Activated CD4-positive, CD25-positive, alpha-beta regulatory T cell treated with anti-CD3 and anti-CD28 coated beads, Interleukin-2, amount 50 U/mL, for 16 hours (primary cell): ENCODE measurements at regions not wholly inside any gene's neighbourhood (a gene's known extent, or its start where the extent isn't known, plus 50 kb on each side); places are given as distances from the start of the nearest gene placed in this dataset.

Experiments used
- DNase-seq: peaks from one replicate; pipeline ENCODE4 v3.0.0-alpha.2; 2020; ENCODE audit warnings: low read depth, low spot score

DNA sequence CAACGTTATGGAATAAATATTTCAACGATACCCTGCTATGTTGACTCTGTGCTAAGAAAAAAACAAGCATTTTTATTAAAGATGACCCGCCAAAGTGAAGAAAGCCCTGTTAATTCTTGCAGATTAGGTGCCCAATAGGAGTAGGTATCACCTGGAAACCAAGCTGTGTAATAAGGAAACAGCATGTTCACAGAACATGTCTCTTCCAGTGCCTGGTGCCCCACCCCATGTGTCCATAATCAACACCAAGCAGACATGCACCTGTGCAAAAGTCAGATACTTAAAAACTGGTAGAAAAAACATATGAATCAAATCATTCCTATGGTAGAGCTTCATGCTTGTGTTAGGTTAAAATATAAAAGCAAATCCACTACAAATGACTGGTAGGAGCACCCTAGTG is 327.1 kb downstream of the SHANK2 start:
- DNase-seq, result no peak

DNA sequence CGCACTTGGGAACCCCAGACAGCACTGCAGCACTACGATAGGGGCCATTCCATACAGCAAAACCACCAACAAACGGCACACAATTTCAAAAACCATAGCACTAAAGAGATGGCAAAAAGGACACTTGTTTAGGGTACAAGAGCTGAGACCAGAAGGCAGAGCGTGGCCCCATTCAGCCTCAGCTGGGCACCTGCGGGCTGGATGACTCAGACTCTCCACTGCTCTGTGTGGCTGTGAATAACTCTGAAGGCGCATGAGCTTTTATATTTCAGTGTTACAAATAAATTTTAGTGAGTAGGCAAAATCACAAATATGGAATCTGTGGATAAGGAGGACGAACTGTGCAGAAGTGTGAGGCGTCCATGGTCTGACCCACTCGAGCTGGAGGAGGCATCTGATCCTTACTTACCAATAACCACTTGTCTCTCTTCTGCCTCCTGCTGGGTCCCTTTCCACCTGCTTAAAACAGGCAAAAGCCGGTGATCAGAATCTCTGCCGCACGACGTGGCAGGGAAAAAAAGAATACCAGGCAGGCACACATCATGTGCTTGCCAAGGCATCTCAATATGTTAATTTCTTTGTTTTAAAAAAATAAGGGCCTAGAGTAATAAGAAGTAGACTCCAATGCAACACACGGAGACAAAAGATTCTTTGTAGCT is 325.7 kb downstream of the SHANK2 start:
- no peak for DNase-seq

DNA sequence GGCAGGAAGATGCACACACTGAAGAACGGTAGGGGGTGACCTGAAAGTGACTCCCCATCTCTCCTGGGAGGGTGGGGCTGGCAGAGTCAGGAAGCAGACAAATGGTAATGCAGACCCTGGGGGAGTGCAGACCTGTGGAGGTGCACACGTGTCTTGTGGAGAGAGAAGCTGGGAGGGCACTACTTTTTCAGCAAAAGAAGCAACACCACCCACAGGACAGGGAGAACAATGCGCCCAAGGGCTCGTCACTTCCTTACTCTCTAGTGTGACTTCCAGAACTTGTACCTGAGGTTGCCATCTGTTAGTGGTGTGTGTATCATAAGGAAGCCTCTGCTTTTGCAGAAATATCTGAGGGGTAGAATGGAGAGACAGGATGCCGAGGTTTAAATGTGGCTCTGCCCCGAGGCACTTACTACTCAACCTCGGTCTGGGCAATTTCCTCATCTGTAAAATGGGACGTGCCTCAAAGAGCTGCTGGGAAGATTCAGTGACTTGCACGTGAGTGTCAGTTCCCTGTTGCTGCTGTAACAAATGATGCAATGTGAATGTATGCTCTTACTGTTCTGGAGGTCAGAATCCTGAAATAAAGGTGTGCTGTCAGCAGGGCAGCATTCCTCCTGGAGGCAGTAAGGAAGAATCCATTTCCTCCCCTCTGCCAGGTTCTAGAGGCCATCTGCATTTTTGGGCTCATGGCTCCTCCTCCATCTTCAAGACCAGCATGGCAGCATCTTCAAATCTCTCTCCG is 323.4 kb downstream of the SHANK2 start:
- no peak for DNase-seq

DNA sequence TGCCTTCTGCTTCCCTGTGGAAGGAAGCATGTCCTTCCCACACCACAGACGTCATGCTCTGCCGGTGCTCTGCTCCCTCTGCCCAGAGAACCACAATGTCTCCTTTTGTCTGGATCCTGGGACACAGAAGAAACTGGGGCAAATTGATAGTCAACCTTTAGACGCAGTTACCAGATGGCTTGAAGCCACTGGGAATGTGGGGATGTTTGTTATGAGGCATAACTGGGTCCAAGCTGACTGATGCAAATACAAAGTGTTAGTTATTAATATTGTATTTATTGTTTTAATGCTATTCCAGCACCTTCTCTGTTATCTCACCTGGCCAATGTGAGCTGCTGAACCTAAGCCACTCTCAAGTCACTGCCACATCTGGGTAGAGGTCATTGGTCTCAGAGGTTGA is 322.2 kb downstream of the SHANK2 start:
- no peak for DNase-seq

DNA sequence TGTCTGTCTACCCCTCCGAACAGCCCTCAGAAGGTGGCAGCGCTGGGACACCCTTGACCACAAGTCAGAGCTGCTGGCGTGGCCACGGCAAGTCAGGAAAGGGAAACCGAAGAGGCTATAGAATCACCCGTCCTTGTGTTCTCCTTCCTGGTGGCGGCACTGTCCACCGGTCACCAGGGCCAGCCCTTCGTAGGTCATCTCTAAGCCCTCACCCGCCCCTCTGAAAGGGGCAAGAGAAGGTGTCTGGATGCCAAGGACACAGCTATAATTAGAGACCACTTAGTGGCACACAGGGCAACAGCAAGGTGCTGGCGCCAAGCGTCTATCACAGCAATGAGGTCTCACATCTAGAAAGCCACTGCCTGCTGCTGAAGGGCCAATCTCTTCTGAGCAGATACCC is 320.9 kb downstream of the SHANK2 start:
- DNase-seq, result no peak

DNA sequence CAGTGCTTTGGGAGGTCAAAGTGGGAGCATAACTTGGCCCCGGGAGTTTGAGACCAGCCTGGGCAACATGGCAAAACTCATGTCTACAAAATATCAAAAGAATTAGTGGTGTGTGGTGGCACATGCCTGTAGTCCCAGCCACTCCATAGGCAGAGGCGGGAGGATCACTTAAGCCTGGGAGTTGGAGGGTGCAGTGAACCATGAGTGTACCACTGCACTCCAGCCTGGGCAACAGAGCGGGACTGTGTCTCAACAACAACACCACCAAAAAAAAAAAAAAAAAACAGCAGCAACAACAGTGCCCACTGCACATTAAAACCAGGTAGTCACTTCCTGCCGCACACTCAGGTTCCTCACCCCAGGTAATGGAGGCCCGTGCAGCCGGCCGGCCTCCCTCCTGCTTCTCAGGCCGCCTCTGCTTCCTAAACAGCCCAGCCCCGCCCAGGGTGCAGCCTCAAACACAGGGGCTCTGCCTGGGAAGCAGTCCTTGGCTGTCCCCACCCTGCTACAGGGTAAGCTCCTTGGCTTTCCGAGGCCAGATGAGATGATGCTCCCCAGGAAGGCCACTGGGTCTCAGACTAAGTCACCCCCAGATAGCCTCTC is 318.3 kb downstream of the SHANK2 start:
- no peak for DNase-seq

DNA sequence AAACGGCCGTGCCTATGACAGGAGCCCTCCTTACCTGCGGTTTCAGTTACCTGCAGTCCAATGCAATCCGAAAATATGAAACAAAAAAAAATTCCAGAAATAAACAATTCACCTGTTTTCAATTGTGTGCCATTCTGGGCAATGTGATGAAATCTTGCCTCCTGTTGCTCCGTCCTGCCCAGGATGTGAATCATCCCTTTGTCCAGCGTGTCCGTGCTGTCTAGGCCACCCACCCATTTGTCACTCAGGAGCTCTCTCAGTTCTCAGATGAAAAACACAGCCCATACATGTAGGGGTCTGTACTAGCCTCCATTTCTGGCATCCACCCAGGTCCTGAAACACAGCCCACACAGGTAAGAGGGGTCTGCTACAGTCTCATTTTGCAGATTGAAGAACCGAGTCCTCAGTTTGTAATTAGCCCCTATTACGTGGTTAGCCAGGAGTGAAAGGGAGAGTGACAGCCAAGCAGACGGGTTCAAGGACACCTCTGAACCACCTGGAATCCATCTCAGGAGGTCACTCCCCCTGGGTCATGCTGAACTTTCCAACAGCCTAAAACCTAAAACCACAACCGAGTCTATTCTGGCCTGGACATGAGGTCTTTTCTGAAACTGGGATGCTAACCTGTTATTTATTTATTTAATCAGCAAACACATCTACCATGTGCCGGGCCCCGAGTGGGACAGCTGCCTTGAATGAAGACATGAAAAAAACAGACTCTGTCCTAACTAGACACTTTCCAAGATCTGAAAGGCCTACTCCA is 317.2 kb downstream of the SHANK2 start:
- no peak for DNase-seq

GRCh38 chr11:70942593-70942992 is 309.8 kb downstream of the SHANK2 start:
- no peak for DNase-seq

DNA sequence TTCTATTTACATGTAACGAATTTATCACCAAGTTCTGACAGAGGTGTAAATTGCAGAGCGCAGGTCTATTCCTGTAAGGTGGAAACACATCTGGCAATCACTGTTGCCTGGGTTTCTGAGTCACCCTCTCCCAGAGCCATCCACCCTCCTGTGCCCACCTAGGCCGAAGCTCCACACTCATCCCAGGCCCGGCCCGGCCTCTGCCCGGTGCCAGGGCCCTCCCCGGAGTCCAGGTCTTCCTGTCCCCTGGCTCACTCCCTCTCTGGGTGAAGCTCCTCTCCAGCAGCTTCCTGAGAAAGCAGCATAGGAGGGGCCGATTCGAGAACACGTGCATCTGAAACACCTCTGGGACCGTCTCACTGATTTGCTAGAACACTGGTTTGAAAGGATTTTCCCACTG is 308.2 kb downstream of the SHANK2 start:
- DNase-seq, result no peak

DNA sequence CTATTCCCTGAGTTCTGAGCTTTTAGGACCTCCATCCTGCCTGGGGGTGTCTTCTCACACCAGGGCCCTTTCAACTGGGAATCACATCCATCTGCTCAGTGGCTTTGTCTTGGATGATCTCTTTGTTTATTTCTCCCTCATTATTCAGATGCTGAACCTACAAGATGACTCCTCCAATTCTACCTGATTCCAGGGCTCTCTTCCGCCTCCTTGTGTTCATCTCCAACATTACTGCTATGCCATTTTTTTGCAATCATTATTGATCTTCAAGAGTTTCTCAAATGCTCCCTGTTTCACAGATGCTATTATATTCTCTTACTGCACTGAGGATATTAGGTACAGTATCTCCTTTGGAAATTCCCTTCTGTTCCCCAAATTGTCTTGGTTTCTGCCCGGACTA is 307.7 kb downstream of the SHANK2 start:
- DNase-seq, result no peak

- no peak for DNase-seq
Observed at GRCh38 chr11:70948398-70948797, 304.0 kb downstream of the SHANK2 start.

- no peak for DNase-seq
Observed at GRCh38 chr11:70948855-70949531, 303.4 kb downstream of the SHANK2 start.

GRCh38 chr11:70951139-70951804 is 301.1 kb downstream of the SHANK2 start:
- no peak for DNase-seq

DNA sequence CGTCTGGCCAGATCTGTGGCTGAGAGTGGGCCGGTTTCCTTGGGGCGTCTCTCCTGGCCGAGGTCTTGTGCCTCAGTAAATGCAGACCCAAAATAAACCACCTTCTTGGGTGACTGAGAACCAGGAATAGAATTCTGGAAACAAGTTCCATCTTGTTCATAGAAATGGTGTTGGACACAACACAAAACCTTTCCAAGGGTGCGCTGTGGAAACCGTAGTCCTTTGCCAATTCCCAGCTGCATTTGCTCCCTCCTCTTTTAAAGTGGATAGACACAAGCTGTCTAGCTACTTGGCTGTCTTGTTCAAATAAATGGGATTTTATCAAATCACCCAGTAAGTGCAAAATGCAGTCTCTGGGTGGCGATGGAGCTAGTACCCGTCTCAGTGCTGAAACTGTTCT is 300.2 kb downstream of the SHANK2 start:
- DNase-seq, result no peak

GRCh38 chr11:70953720-70954119 is 298.7 kb downstream of the SHANK2 start:
- no peak for DNase-seq

- DNase-seq, result no peak
Observed at GRCh38 chr11:70954471-70954870, 297.9 kb downstream of the SHANK2 start.
